Peyer's patch (tissue), 4 donors: ENCODE measurements at regions not wholly inside any gene's neighbourhood (a gene's known extent, or its start where the extent isn't known, plus 50 kb on each side); places are given as distances from the start of the nearest gene placed in this dataset.

ENCODE experiments used
- CTCF ChIP-seq, 6 experiments: fragments of 450-650 bp in 4 of 6; fragments of 200-600 bp in 2 of 6; sonication (generic) in 1 of 6; IDR thresholded peaks; one replicate each; pipeline ENCODE4 v1.5.1; 2017 to 2019; ENCODE audit warnings: antibody characterized with exemption in 6 of 6, mild to moderate bottlenecking in 3 of 6, moderate library complexity in 1 of 6
- POLR2A ChIP-seq, 2 donors: fragments of 450-650 bp; IDR thresholded peaks; one replicate each; pipeline ENCODE4 v1.5.1; 2017; ENCODE audit warnings: antibody characterized with exemption in 2 of 2, mild to moderate bottlenecking in 2 of 2, moderate library complexity in 2 of 2

- TF ChIP-seq CTCF (IDR thresholded peaks at IDR 0.05) (no peak), POLR2A (IDR thresholded peaks at IDR 0.05) (no peak)
Measured at GRCh38 chr1:55825461-55825860, 610.3 kb upstream of the USP24 start.
